Keratinocyte (primary cell): ENCODE measurements at regions not wholly inside any gene's neighbourhood (a gene's known extent, or its start where the extent isn't known, plus 50 kb on each side); places are given as distances from the start of the nearest gene placed in this dataset.

Experiments
- DNase-seq: peaks from one replicate; pipeline ENCODE4 v3.0.0-alpha.2; 2011; ENCODE audit warnings: low read depth, missing footprints, low spot score
- FAIRE-seq: peaks from 2 replicates; lab custom pipeline; 2011; peaks lifted over from hg19 to GRCh38; lab: Jason Lieb, UNC
- H2AFZ ChIP-seq: 2 replicates; pipeline ENCODE4 v1.6.0; 2012; ENCODE audit warnings: low read length, control low read depth, inconsistent platforms; ENCODE audit not compliant: control insufficient read depth
- H3K27ac ChIP-seq: 2 replicates; pipeline ENCODE4 v1.5.1; 2011; ENCODE audit warnings: low read length; ENCODE audit not compliant: control insufficient read depth, insufficient read depth
- H3K27me3 ChIP-seq: 3 replicates; pipeline ENCODE4 v1.6.0; 2011; ENCODE audit warnings: low read length; ENCODE audit not compliant: control insufficient read depth, insufficient read depth; ENCODE audit errors: extremely low read depth
- H3K36me3 ChIP-seq, 2 experiments: 2 replicates in 1 of 2; 3 replicates in 1 of 2; pipeline ENCODE4 v1.5.1; 2011; ENCODE audit warnings: low read length in 2 of 2, mild to moderate bottlenecking in 1 of 2; ENCODE audit not compliant: control insufficient read depth in 2 of 2, insufficient read depth in 2 of 2; ENCODE audit errors: extremely low read depth in 1 of 2
- H3K4me1 ChIP-seq: 3 replicates; pipeline ENCODE4 v1.5.1; 2011; ENCODE audit warnings: low read length; ENCODE audit not compliant: control insufficient read depth, insufficient read depth; ENCODE audit errors: extremely low read depth
- H3K4me2 ChIP-seq: 3 replicates; pipeline ENCODE4 v1.6.0; 2011; ENCODE audit warnings: low read depth, low read length; ENCODE audit not compliant: control insufficient read depth, insufficient read depth; ENCODE audit errors: extremely low read depth
- H3K4me3 ChIP-seq, 3 experiments: fragments of 200-600 bp in 1 of 3; sonication (generic) in 1 of 3; 2 replicates in 2 of 3; 3 replicates in 1 of 3; pipeline ENCODE4 v1.5.1; 2011 to 2016; ENCODE audit warnings: low read length in 3 of 3, mild to moderate bottlenecking in 3 of 3, control low read depth in 2 of 3, inconsistent platforms in 1 of 3, low read depth in 1 of 3, mixed read lengths in 1 of 3, mixed run types in 1 of 3, moderate library complexity in 1 of 3; ENCODE audit not compliant: control insufficient read depth in 2 of 3, insufficient read depth in 2 of 3; ENCODE audit errors: extremely low read depth in 1 of 3
- H3K79me2 ChIP-seq: 2 replicates; pipeline ENCODE4 v1.6.0; 2012; ENCODE audit warnings: low read length; ENCODE audit not compliant: control insufficient read depth, insufficient read depth
- H3K9ac ChIP-seq: 3 replicates; pipeline ENCODE4 v1.6.0; 2011; ENCODE audit warnings: low read length; ENCODE audit not compliant: control insufficient read depth, insufficient read depth; ENCODE audit errors: extremely low read depth
- H3K9me1 ChIP-seq: 3 replicates; pipeline ENCODE4 v1.6.0; 2011; ENCODE audit warnings: low read length; ENCODE audit not compliant: control insufficient read depth, insufficient read depth; ENCODE audit errors: extremely low read depth
- H3K9me3 ChIP-seq: 2 replicates; pipeline ENCODE4 v1.5.1; 2012; ENCODE audit warnings: low read depth, low read length; ENCODE audit not compliant: control insufficient read depth
- H4K20me1 ChIP-seq: 3 replicates; pipeline ENCODE4 v1.6.0; 2011; ENCODE audit warnings: low read length; ENCODE audit not compliant: control insufficient read depth, insufficient read depth; ENCODE audit errors: extremely low read depth
- CTCF ChIP-seq, 3 experiments: IDR thresholded peaks in 1 of 3; conservative IDR thresholded peaks in 1 of 3; optimal IDR thresholded peaks in 1 of 3; 2 replicates in 2 of 3; 3 replicates in 1 of 3; pipeline versions ENCODE3 to v1.5.1; 2011; ENCODE audit warnings: low read length in 3 of 3, mild to moderate bottlenecking in 3 of 3, moderate library complexity in 2 of 3, control low read depth in 1 of 3, inconsistent platforms in 1 of 3; ENCODE audit not compliant: insufficient read depth in 2 of 3; ENCODE audit errors: extremely low read depth in 1 of 3
- EZH2 ChIP-seq: IDR thresholded peaks from one replicate; pipeline ENCODE4 v1.6.1; 2012; ENCODE audit warnings: inconsistent platforms, mild to moderate bottlenecking, low read length, moderate library complexity
- dilution Hi-C: fragments of 300-500 bp; cut with MboI; formaldehyde crosslinking; loops from one replicate; pipeline ENCODE4 v1.7.0; 2020; ENCODE audit warnings: low sequenced_read_pairs; ENCODE audit not compliant: extremely low pct_ligation_motif_present

GRCh38 chr11:87840786-87841185, 334.5 kb downstream of the RAB38 start:
- no peaks in the 10 kb centered on the region for H3K9me3 ChIP-seq
- H2AFZ ChIP-seq: no peak overlapping the region
- no peak overlapping the region for H3K9ac ChIP-seq
- TF ChIP-seq EZH2: no peak
- no peak for TF ChIP-seq CTCF (optimal IDR thresholded peaks at IDR 0.05 in 1 of 3, IDR thresholded peaks at IDR 0.05 in 1 of 3, conservative IDR thresholded peaks at IDR 0.05 in 1 of 3; ENCODE audit: extremely low read depth in 1 of 3, insufficient read depth in 2 of 3, low read length in 3 of 3)
- no peak overlapping the region for H3K27ac ChIP-seq
- FAIRE-seq (no peak), DNase-seq (no peak)
- no peak overlapping the region for H3K4me2 ChIP-seq
- no peak overlapping the region for H3K4me3 ChIP-seq
- H4K20me1 ChIP-seq: no peaks in the 10 kb centered on the region
- no peaks in the 10 kb centered on the region for H3K4me1 ChIP-seq
- no peaks in the 10 kb centered on the region for H3K27me3 ChIP-seq
- H3K9me1 ChIP-seq: no peaks in the 10 kb centered on the region
- H3K36me3 ChIP-seq: no peaks in the 10 kb centered on the region
- dilution Hi-C loops: no loop called here
- no peaks in the 10 kb centered on the region for H3K79me2 ChIP-seq

- dilution Hi-C loops: no loop called here
- no peaks in the 10 kb centered on the region for H3K36me3 ChIP-seq
- H3K4me3 ChIP-seq: no peak overlapping the region
- H3K27me3 ChIP-seq: no peaks in the 10 kb centered on the region
- no peaks in the 10 kb centered on the region for H3K79me2 ChIP-seq
- H2AFZ ChIP-seq: no peak overlapping the region
- no peaks in the 10 kb centered on the region for H4K20me1 ChIP-seq
- H3K9me3 ChIP-seq: no peaks in the 10 kb centered on the region
- no peak for TF ChIP-seq EZH2
- TF ChIP-seq CTCF (optimal IDR thresholded peaks at IDR 0.05 in 1 of 3, IDR thresholded peaks at IDR 0.05 in 1 of 3, conservative IDR thresholded peaks at IDR 0.05 in 1 of 3; ENCODE audit: extremely low read depth in 1 of 3, insufficient read depth in 2 of 3, low read length in 3 of 3): no peak
- no peak overlapping the region for H3K27ac ChIP-seq
- FAIRE-seq: no peak
- no peak overlapping the region for H3K9ac ChIP-seq
- H3K4me1 ChIP-seq: no peaks in the 10 kb centered on the region
- H3K4me2 ChIP-seq: no peak overlapping the region
- no peak for DNase-seq
- no peaks in the 10 kb centered on the region for H3K9me1 ChIP-seq
Measured at GRCh38 chr11:87832211-87832610, 343.0 kb downstream of the RAB38 start.
